SK-MEL-5 (cell line): ENCODE measurements at regions not wholly inside any gene's neighbourhood (a gene's known extent, or its start where the extent isn't known, plus 50 kb on each side); places are given as distances from the start of the nearest gene placed in this dataset.
"Not testable (repeated sequence)": the region's sequence is repeated elsewhere in the genome, so short reads cannot be mapped to it uniquely, and the experiment has no call there.

Experiments
- DNase-seq: peaks from one replicate; pipeline ENCODE4 v3.0.0-alpha.2; 2016; ENCODE audit warnings: low read depth, low spot score
- in situ Hi-C: cut with HindIII; loops from 2 replicates; pipeline ENCODE4 v1.10.0; 2016; ENCODE audit warnings: low sequenced_read_pairs, high pct_unique_total_duplicates, low pct_unique_long_range_greater_than_20kb

DNA sequence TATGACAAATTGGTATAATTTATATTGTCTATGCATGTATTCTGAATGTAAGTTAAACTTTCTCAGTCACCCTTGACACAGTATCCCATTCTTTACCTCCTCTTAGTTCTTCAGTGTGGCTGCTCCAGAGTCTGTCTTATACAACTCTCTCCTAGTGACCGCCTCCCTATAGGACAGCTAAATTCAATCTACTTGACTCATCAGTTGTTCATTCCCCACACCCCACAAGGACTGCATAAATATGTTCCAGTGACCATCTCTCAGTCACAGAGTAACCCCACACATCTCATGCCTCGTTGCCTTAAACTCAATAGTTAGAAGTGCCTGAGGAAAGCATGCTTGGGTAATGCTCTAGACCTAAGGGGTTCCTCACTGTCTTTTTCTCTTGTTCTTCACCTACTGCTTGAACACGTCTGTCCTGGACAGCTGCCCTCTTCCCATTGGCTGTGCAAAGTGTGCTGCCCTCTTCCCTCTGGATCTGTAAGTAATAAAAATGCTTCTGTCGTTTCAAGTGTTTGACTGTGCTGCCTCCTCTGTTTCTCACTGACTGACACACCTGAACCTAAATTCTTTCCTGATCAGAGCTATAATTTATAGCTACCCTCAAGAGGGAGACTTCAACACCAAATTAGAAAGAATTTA is 494.6 kb upstream of the GRM3 start:
- in situ Hi-C loops = no loop called here
- DNase-seq = no peak

DNA sequence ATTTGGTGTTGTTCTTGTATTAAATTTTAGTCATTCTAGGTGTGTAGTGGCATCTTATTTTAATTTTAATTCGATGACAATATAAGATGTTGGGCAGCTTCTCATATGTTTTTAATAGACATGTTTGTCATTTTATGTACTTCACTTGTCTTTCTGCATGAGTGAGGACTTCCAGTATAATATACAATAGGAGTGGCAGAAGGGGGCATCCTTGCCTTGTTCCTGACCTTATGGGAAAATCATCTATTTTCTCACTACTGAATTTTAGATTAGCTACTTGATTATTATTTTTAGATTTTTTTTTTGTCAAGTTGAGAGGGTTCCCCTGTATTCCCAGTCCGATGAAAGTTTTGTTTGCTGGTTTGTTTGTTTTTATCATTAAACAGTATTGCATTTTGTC is 495.2 kb upstream of the GRM3 start:
- no peak for DNase-seq

DNA sequence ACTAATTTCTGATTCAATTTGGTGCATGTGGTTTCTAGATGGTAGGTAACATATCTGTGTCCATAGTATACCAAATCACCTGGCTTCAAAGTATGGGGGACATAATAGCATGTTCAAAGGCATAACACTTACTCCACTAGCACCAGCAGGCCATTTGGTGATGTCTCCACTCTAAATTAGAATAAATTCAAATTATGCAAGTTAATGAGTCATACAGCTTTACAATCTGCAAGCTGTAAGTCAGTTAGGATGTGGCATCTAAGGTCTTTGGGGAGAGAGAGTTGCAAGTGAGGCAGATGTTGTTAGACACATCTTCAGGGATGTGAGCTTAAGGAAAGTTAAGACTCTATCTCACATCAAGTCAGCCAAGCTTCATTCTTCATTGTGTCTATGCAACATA is 506.4 kb upstream of the GRM3 start:
- in situ Hi-C loops = no loop called here
- DNase-seq = no peak

More for the DNA sequence above, 495.2 kb upstream of the GRM3 start:
- in situ Hi-C loops = no loop called here

DNA sequence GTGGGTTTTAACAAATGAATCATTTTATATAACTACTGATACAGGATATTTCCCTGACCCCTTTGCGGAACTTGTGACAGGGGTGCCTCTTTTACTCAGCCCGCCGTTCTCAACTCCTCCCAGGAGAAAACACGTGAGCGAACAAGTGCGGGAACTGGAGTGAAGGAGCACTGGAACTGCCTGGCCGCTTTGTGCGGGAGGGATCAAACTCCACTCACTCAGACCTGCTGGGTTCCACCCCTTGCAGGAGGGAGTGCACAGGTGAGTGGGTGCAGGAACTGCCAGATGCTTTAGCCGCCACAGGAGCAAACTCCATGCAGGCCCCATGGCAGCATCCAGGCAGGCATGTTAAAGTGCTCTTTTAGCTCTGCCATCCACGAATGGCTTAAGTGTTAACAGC is 513.4 kb upstream of the GRM3 start:
- no peak for DNase-seq
- in situ Hi-C loops = no loop called here

DNA sequence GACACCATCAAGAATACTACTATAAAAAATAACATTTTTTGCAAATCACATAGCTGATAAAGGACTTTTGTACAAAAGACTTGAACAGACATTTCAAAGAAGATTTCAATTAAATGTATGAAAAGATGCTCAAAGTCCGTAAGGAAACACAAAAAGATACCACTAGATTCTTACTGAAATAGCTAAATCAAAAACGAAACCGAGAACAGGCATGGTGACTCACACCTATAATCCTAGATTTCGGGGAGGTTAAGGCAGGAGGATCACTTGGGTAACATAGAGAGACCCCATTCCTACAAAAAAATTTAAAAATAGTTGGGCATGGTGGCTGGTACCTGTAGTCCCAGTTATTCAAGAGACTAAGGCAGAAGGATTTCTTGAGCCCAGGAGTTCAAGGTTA is 520.2 kb upstream of the GRM3 start:
- in situ Hi-C loops = no loop called here
- no peak for DNase-seq

DNA sequence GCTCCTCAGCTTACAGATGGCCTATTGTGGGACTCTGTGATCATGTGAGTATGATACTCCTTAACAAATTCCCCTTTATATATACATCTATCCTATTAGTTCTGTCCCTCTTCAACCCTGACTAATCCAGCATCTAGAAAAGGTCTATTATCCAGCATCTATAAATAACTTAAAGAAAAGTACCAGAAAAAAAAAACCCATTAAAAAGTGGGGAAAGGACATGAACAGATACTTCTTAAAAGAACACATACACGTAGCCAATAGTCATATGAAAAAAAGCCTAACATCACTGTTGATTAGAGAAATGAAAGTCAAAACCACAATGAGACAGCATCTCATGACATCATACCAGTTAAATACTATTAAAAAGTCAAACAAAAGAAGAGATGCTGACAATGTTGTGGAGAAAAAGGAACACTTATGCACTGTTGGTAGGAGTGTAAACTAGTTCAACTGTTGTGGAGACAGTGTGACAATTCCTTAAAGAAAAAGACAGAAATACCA is 549.5 kb upstream of the GRM3 start:
- in situ Hi-C loops = no loop called here
- DNase-seq = peak; percentile 59

DNA sequence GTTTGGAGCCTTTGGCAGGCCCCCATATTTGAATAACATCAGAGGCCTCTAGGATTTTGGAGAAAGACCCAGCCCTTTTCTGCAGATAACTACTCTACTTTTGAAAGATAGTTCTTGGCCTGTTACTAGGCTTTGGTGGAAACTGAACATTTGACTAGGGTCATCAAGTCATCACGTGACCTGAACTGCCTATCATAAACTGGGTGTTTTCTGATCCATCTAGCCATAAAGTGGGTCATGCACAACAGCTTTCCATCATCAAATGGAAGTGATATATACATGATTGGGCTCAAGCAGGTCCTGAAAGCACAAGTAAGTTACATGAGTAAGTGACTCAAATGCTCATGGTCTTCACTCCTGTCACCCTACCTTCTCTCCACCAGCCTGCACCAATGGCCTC is 552.3 kb upstream of the GRM3 start:
- in situ Hi-C loops = no loop called here
- DNase-seq = no peak

DNA sequence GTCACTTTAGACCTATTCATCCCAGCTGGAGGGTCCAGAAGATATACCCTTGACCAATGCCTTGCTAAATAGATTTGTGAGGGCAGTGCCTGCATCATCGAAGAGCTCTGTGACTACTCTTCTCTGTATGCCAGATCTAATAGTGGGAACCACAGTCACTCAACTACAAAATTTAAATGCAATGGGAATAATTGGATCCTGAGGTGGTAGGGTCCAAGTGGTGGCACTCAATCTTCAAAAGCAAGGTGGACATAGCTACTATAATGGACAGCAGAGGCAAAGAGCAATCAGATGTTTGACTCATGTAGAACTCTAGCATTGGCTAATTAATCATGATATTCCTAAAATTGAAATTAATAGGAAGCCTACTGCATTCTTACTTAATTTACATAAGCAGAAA is 554.3 kb upstream of the GRM3 start:
- no peak for DNase-seq
- in situ Hi-C loops = no loop called here

DNA sequence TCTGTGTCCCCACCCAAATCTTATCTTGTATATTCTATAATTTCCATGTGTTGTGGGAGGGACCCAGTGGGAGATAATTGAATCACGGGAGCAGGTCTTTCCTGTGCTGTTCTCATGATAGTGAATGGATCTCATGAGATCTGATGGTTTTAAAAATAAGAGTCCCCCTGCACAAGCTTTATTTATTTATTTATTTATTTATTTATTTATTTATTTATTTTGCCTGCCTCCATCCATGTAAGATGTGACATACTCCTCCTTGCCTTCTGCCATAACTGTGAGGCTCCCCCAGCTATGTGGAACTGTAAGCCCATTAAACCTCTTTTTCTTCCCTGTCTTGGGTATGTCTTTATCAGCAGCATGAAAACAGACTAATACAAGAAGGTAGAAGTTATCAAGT is 579.1 kb upstream of the GRM3 start:
- in situ Hi-C loops, DNase-seq: not testable (repeated sequence)

DNA sequence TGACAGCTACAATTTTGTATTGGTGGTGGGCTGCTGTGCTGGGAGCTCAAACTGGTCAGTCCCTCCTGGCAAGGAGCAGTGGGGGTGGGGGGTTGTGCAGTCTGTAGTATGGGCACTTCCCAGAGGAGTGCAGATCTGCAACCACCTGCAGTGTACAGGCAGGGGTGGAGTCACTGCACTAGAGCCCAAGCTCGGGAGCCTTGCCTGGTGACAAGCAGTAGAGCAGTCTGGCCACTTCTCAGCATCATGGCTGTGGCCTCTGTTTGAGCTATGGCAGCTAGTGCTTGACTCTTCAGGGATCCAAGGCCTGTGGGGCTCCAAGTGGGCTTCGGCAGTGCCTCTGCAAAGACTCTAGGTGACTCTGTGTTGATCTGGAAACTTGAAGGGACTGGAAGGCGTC is 585.1 kb upstream of the GRM3 start:
- in situ Hi-C loops = no loop called here
- no peak for DNase-seq

DNA sequence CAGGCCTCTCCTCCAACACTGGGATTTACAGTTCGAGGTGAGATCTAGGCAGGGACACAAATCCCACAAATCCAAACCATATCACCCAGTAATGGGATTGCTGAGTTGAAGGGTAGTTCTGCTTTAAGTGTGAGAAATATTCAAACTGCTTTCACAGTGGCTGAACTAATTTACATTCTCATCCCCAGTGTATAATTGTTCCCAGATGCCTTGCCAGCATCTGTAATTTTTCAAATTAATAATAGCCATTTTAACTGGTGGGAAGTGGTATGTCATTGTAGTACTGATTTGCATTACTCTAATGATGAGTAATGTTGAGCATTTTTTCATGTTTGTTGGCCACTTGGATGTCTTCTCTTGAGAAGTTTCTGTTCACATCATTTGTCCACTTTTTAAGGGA is 592.8 kb upstream of the GRM3 start:
- in situ Hi-C loops = no loop called here
- no peak for DNase-seq

DNA sequence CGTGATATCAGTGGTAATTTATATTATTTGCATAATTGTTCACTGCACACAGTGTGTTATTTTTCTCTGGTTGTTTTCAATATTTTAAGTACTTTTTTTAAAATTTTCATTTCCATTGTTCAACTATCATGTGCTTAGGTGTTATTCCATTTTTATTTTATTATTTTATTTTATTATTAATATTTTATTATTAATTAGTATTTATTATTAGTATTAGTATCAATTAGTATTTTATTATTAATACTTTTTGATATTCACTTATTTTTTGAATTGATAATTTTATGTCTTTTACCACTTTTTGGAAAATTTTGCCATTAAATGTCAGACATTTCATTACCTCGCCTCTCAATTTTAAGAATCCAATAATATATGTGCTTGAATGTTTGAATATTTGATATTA is 593.8 kb upstream of the GRM3 start:
- in situ Hi-C loops = no loop called here
- DNase-seq = no peak

DNA sequence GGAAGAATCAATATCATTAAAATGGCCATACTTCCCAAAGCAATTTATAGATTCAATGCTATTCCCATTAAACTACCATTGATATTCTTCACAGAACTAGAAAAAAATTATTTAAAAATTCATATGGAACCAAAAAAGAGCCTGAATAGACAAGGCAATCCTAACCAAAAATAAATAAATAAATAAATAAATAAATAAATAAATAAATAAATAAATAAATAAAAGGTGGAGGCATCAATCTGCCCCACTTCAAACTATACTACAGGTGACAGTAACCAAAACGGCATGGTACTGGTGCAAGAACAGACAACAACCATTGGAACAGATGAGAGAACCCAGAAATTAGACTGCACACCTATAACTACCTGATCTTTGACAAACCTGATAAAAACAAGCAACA is 598.5 kb upstream of the GRM3 start:
- DNase-seq, in situ Hi-C loops: not testable (repeated sequence)

DNA sequence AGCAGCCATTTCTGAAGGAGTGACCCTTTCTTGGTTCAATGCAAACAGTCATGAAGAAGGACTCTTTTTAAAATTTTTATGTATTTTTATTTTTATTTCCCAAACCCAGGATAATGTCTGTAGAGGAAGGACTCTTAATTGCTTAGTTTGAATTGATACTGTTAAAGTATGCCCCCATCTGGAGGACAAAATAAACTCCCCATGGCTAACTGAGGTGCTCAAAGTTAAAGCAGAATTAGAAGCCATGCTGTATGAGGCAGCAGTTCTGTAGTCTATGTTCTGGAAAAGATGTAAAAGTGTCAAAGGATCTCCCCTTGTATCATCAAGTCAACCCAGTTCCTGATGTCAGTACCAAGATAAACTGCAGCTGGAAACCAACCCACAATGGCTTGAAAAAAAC is 617.9 kb upstream of the GRM3 start:
- no peak for DNase-seq
- in situ Hi-C loops = no loop called here

DNA sequence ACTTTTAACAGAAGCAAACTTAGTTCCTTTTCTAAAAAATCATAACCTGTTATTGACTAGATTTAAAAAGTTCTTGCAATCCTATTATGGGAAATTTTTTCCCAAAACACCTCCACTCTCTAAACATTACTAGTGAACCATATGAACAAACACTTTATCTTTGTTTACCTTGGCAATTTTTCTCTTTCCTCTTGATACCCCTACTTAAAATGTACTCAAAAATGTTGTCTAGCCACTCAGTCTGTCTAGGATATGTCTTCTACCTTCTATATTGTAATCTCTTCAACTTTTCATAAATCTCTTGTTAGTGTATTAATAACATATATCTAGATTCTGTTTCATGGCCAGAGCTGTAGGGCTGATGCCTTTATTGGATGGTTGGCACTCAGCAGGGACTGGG is 630.0 kb upstream of the GRM3 start:
- no peak for DNase-seq
- in situ Hi-C loops = no loop called here

DNA sequence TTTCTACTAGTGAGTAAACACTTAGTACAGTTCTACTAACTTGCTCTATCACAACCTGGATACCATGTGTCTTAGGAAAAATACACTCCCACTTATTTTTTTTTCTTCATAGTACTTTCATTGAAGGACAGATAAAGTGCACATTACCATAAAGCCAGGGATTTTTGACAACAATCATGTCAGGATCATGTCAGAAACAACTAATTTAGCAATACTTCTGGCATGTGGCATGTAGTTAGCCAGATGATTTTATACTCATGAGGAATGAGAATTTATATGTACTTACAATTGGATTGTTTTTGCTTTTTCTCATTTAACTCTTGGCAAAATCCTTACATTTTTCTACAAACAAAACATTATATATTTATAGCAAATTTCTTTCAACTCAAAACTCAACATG is 630.7 kb upstream of the GRM3 start:
- in situ Hi-C loops = no loop called here
- DNase-seq = no peak

DNA sequence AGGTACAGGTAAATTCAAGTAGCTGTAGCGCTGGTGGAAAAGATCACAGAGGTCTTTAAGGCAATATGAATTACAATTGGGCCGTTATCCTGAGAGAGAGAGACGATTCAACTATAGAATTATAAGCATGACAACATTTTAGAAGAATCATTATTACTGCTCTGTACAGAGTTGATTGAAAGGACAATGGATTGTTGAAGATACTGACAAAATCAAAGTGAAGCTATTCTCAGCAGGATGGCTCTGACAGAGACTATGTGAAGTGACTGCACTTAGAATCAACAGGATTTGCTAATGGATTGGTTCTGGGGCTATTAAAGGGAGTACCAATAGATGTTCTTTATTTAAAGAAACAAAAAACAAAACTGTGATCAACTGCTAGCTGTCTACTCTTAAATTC is 634.8 kb upstream of the GRM3 start:
- in situ Hi-C loops = no loop called here
- no peak for DNase-seq

DNA sequence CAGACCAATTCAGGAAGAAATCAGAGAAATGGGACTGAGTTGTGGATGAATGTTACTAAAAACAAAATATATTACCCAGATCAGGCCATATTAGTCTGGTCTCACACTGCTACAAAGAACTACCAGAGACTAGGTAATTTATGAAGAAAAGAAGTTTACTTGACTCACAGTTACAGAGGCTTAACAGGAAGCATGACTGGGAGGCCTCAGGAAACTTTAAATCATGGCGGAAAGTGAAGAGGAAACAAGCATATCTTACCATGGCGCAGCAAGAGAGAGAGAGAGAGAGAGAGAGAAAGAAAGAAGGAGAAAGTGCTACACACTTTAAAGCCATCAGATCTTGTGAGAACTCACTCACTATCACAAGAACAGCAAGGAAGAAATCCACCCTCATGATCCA is 636.8 kb upstream of the GRM3 start:
- in situ Hi-C loops = no loop called here
- DNase-seq = no peak

DNA sequence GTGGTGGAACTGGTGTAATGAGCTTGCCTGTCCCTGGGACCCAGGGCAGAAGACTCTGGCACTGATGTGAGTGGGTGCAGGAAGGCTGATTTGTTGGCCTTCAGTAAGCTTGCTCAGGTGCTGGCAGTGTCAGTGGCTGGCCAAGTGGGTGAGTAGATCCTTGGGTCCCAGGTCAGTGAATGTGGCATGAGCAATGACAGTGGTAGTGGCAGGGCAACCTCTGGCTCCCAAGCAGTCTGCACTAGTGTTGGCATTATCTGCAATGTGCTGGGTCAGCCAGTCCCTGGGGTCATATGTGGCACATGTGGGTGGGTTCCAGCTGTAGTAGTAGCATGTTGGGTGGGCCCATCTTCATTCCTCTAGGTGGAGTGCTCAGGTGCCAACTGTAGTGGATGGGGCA is 640.9 kb upstream of the GRM3 start:
- DNase-seq = no peak
- in situ Hi-C loops = no loop called here

DNA sequence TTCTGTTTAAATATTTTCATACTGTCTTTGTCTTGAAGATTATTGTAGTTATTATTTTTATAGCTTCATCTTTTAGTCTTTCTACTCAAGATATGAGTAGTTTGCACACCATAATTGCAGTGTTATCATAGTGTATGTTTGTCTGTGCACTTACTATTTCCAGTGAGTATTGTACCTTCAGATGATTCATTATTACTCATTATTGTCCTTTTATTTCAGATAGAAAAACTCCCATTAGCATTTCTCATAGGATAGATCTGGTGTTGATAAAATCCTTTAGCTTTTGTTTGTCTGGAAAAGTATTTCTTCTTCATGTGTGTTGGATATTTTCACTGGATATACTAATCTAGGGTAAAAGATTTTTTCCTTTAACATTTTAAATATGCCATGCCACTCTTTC is 646.2 kb upstream of the GRM3 start:
- DNase-seq = no peak
- in situ Hi-C loops = no loop called here
